ENCODE measurements at regions not wholly inside any gene's neighbourhood (a gene's known extent, or its start where the extent isn't known, plus 50 kb on each side); places are given as distances from the start of the nearest gene placed in this dataset.

DNA sequence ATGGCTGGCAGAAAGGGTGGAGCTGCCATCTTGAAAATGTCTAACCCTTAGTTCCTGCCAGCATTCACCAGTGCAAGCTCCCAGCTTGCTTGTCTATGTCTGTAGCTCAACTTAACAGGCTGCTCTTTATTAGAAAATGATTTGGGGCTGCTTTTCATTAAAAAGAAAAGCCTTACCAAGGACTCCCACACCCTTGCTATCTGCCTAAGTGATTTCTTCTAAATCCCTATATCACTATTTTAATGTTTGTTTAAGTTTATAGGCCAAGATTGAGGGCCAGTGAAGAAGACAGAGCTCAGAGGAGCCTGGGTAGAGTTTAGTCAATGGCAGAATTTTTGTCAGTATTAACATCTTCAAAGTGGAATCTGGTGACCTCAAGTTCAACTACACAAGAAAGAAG, 336.8 kb upstream of the CHRM3 start:
- TF ChIP-seq, protein P1, sequence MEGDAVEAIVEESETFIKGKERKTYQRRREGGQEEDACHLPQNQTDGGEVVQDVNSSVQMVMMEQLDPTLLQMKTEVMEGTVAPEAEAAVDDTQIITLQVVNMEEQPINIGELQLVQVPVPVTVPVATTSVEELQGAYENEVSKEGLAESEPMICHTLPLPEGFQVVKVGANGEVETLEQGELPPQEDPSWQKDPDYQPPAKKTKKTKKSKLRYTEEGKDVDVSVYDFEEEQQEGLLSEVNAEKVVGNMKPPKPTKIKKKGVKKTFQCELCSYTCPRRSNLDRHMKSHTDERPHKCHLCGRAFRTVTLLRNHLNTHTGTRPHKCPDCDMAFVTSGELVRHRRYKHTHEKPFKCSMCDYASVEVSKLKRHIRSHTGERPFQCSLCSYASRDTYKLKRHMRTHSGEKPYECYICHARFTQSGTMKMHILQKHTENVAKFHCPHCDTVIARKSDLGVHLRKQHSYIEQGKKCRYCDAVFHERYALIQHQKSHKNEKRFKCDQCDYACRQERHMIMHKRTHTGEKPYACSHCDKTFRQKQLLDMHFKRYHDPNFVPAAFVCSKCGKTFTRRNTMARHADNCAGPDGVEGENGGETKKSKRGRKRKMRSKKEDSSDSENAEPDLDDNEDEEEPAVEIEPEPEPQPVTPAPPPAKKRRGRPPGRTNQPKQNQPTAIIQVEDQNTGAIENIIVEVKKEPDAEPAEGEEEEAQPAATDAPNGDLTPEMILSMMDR (IDR thresholded peaks at IDR 0.05) = no peak
- no peak for TF ChIP-seq POLR2AphosphoS5 (IDR thresholded peaks at IDR 0.05)
